MM.1S (cell line): ENCODE measurements at regions not wholly inside any gene's neighbourhood (a gene's known extent, or its start where the extent isn't known, plus 50 kb on each side); places are given as distances from the start of the nearest gene placed in this dataset.

ENCODE experiments used
- DNase-seq: peaks from one replicate; pipeline ENCODE4 v3.0.0-alpha.2; 2015
- H2AFZ ChIP-seq: fragments of 300-600 bp; sonication (generic); 2 replicates; pipeline ENCODE4 v1.6.0; 2016; ENCODE audit warnings: antibody characterized with exemption, low read length
- H3F3A ChIP-seq: fragments of 300-600 bp; sonication (generic); 2 replicates; pipeline ENCODE4 v1.6.1; 2016; ENCODE audit warnings: mild to moderate bottlenecking, antibody characterized with exemption, low read length, moderate library complexity, mixed read lengths; ENCODE audit not compliant: insufficient read depth
- H3K27ac ChIP-seq: fragments of 300-600 bp; sonication (generic); 2 replicates; pipeline ENCODE4 v1.5.1; 2016; ENCODE audit warnings: mild to moderate bottlenecking, low read length
- H3K27me3 ChIP-seq: fragments of 300-600 bp; sonication (generic); replicated peaks from 2 replicates; pipeline ENCODE4 v1.6.0; 2016; ENCODE audit warnings: low read length; ENCODE audit not compliant: insufficient read depth
- H3K36me3 ChIP-seq: fragments of 300-600 bp; sonication (generic); replicated peaks from 2 replicates; pipeline ENCODE4 v1.6.1; 2016; ENCODE audit warnings: mild to moderate bottlenecking, low read length, mixed read lengths; ENCODE audit not compliant: insufficient read depth
- H3K4me1 ChIP-seq: fragments of 300-600 bp; sonication (generic); 2 replicates; pipeline ENCODE4 v1.6.1; 2016; ENCODE audit warnings: low read length, mixed read lengths
- H3K4me2 ChIP-seq: fragments of 300-600 bp; sonication (generic); 2 replicates; pipeline ENCODE4 v1.6.0; 2016; ENCODE audit warnings: low read depth, low read length
- H3K4me3 ChIP-seq: fragments of 300-600 bp; sonication (generic); 2 replicates; pipeline ENCODE4 v1.5.1; 2016; ENCODE audit warnings: low read length, mixed read lengths
- H3K79me2 ChIP-seq: fragments of 300-600 bp; sonication (generic); 2 replicates; pipeline ENCODE4 v1.6.1; 2016; ENCODE audit warnings: mixed run types, low read length, mixed read lengths
- H3K9ac ChIP-seq: fragments of 300-600 bp; sonication (generic); 2 replicates; pipeline ENCODE4 v1.6.1; 2016; ENCODE audit warnings: low read length, mixed read lengths
- H3K9me2 ChIP-seq: fragments of 300-600 bp; sonication (generic); replicated peaks from 2 replicates; pipeline ENCODE4 v1.6.1; 2016; ENCODE audit warnings: mild to moderate bottlenecking, low read length, mixed read lengths; ENCODE audit not compliant: insufficient read depth
- H3K9me3 ChIP-seq: fragments of 300-600 bp; sonication (generic); replicated peaks from 2 replicates; pipeline ENCODE4 v1.6.1; 2016; ENCODE audit warnings: mild to moderate bottlenecking, low read length, mixed read lengths; ENCODE audit not compliant: insufficient read depth
- H4K20me1 ChIP-seq: fragments of 300-600 bp; sonication (generic); 2 replicates; pipeline ENCODE4 v1.6.1; 2016; ENCODE audit warnings: mild to moderate bottlenecking, low read length, moderate library complexity, mixed read lengths; ENCODE audit not compliant: insufficient read depth
- CTCF ChIP-seq: fragments of 300-600 bp; sonication (generic); IDR thresholded peaks from 2 replicates; pipeline ENCODE4 v1.5.1; 2016; ENCODE audit warnings: antibody characterized with exemption, low read length, mixed read lengths
- EZH2 ChIP-seq: fragments of 300-600 bp; sonication (generic); optimal IDR thresholded peaks from 2 replicates; pipeline ENCODE3; 2017; ENCODE audit warnings: low read depth, mild to moderate bottlenecking, antibody characterized with exemption, low read length, mixed read lengths
- EZH2phosphoT487 ChIP-seq: fragments of 300-600 bp; sonication (generic); IDR thresholded peaks from 2 replicates; pipeline ENCODE4 v1.6.1; 2018; ENCODE audit warnings: antibody characterized with exemption, low read length

- no peaks in the 10 kb centered on the region for H3K27me3 ChIP-seq
- TF ChIP-seq CTCF (no peak), EZH2phosphoT487 (no peak), EZH2 (no peak)
- H3K4me1 ChIP-seq: no peaks in the 10 kb centered on the region
- H3K4me2 ChIP-seq: no peak overlapping the region
- no peaks in the 10 kb centered on the region for H3K79me2 ChIP-seq
- H3F3A ChIP-seq: no peaks in the 10 kb centered on the region
- no peaks in the 10 kb centered on the region for H3K9me3 ChIP-seq
- H3K4me3 ChIP-seq: no peak overlapping the region
- no peaks in the 10 kb centered on the region for H4K20me1 ChIP-seq
- no peaks in the 10 kb centered on the region for H3K9me2 ChIP-seq
- H3K9ac ChIP-seq: no peak overlapping the region
- DNase-seq: no peak
- no peaks in the 10 kb centered on the region for H3K36me3 ChIP-seq
- H3K27ac ChIP-seq: no peak overlapping the region
- no peak overlapping the region for H2AFZ ChIP-seq
Measured at GRCh38 chr2:145760781-145761649, 1241.1 kb upstream of the ZEB2 start.

- Histone ChIP-seq H3K4me3 (no peak overlapping the region), H3K36me3 (no peaks in the 10 kb centered on the region), H3K9me2 (no peaks in the 10 kb centered on the region), H2AFZ (no peak overlapping the region), H3K9ac (no peak overlapping the region), H3F3A (no peaks in the 10 kb centered on the region), H4K20me1 (no peaks in the 10 kb centered on the region), H3K27me3 (no peaks in the 10 kb centered on the region), H3K4me2 (no peak overlapping the region), H3K4me1 (no peaks in the 10 kb centered on the region), H3K9me3 (no peaks in the 10 kb centered on the region), H3K27ac (no peak overlapping the region), H3K79me2 (no peaks in the 10 kb centered on the region)
- no peak for DNase-seq
- peak; percentile 11; the same call in 1 of the 2 replicates for TF ChIP-seq CTCF
- no peak for TF ChIP-seq EZH2phosphoT487
Measured at GRCh38 chr2:145759228-145759915, 1239.5 kb upstream of the ZEB2 start.

GRCh38 chr2:145757503-145758246, 1237.8 kb upstream of the ZEB2 start:
- H3K27me3 ChIP-seq: no peaks in the 10 kb centered on the region
- H3K9ac ChIP-seq: no peak overlapping the region
- H3K27ac ChIP-seq: no peak overlapping the region
- H3K4me1 ChIP-seq: no peaks in the 10 kb centered on the region
- no peaks in the 10 kb centered on the region for H4K20me1 ChIP-seq
- TF ChIP-seq EZH2 (no peak), CTCF (no peak), EZH2phosphoT487 (no peak)
- H3K4me3 ChIP-seq: no peak overlapping the region
- no peaks in the 10 kb centered on the region for H3K79me2 ChIP-seq
- no peaks in the 10 kb centered on the region for H3K9me2 ChIP-seq
- DNase-seq: no peak
- 0 out of 2 replicates have a peak overlapping the region, but pooled peaks have one; percentile 5 for H2AFZ ChIP-seq
- no peaks in the 10 kb centered on the region for H3K36me3 ChIP-seq
- no peaks in the 10 kb centered on the region for H3F3A ChIP-seq
- H3K4me2 ChIP-seq: no peak overlapping the region
- no peaks in the 10 kb centered on the region for H3K9me3 ChIP-seq
